GM21619 (cell line): ENCODE measurements at regions not wholly inside any gene's neighbourhood (a gene's known extent, or its start where the extent isn't known, plus 50 kb on each side); places are given as distances from the start of the nearest gene placed in this dataset.

Experiments
- ATAC-seq: cut with Tn5 transposase; IDR thresholded peaks from one replicate; pipeline ENCODE4 v1.9.1; 2021; ENCODE audit not compliant: unreplicated experiment

GRCh38 chr2:144333143-144333555 lies 186.8 kb downstream of the ZEB2 start:
- ATAC-seq: no peak

- peak; percentile 83 for ATAC-seq
Observed at GRCh38 chr2:144332356-144333142, 187.4 kb downstream of the ZEB2 start.

- ATAC-seq: peak; percentile 67
Observed at GRCh38 chr2:144331674-144332355, 188.1 kb downstream of the ZEB2 start.

GRCh38 chr2:144330951-144331673 lies 188.8 kb downstream of the ZEB2 start:
- ATAC-seq: no peak

- no peak for ATAC-seq
Observed at GRCh38 chr2:144329472-144329871, 190.4 kb downstream of the ZEB2 start.

- no peak for ATAC-seq
Observed at GRCh38 chr2:144328938-144329337, 191.0 kb downstream of the ZEB2 start.

- no peak for ATAC-seq
Observed at GRCh38 chr2:144326825-144327224, 193.1 kb downstream of the ZEB2 start.

- ATAC-seq: peak; percentile 72
Observed at GRCh38 chr2:144325086-144325485, 194.8 kb downstream of the ZEB2 start.

- peak; percentile 35 for ATAC-seq
Observed at GRCh38 chr2:144324446-144325045, 195.4 kb downstream of the ZEB2 start.

- peak; percentile 49 for ATAC-seq
Observed at GRCh38 chr2:144323946-144324345, 196.0 kb downstream of the ZEB2 start.

GRCh38 chr2:144322379-144322778 lies 197.5 kb downstream of the ZEB2 start:
- ATAC-seq: no peak

GRCh38 chr2:144320491-144320890 lies 199.4 kb downstream of the ZEB2 start:
- no peak for ATAC-seq

- no peak for ATAC-seq
Observed at GRCh38 chr2:144317071-144317738, 202.7 kb downstream of the ZEB2 start.

GRCh38 chr2:144310889-144311608 lies 208.9 kb downstream of the ZEB2 start:
- ATAC-seq: no peak

GRCh38 chr2:144310484-144310883 lies 209.4 kb downstream of the ZEB2 start:
- ATAC-seq: peak; percentile 71

- ATAC-seq: no peak
Observed at GRCh38 chr2:144307711-144308110, 212.2 kb downstream of the ZEB2 start.

- no peak for ATAC-seq
Observed at GRCh38 chr2:144304202-144304601, 215.7 kb downstream of the ZEB2 start.

- no peak for ATAC-seq
Observed at GRCh38 chr2:144300632-144301031, 219.3 kb downstream of the ZEB2 start.

- no peak for ATAC-seq
Observed at GRCh38 chr2:144290276-144290675, 229.6 kb downstream of the ZEB2 start.

GRCh38 chr2:144288438-144288837 lies 231.5 kb downstream of the ZEB2 start:
- ATAC-seq: no peak
